Astrocyte (in vitro differentiated cells and primary cell): ENCODE measurements at regions not wholly inside any gene's neighbourhood (a gene's known extent, or its start where the extent isn't known, plus 50 kb on each side); places are given as distances from the start of the nearest gene placed in this dataset.

Experiments used
- EZH2 ChIP-seq: IDR thresholded peaks from 2 replicates; pipeline ENCODE4 v1.6.1; 2012; ENCODE audit warnings: mild to moderate bottlenecking, low read length, inconsistent platforms; ENCODE audit not compliant: insufficient read depth
- TF ChIP-seq, protein P1 (sequence below): IDR thresholded peaks from 2 replicates; pipeline ENCODE4 v1.5.1; 2011; ENCODE audit warnings: low read depth, mild to moderate bottlenecking, inconsistent platforms, low read length, moderate library complexity; ENCODE audit not compliant: insufficient read depth

DNA sequence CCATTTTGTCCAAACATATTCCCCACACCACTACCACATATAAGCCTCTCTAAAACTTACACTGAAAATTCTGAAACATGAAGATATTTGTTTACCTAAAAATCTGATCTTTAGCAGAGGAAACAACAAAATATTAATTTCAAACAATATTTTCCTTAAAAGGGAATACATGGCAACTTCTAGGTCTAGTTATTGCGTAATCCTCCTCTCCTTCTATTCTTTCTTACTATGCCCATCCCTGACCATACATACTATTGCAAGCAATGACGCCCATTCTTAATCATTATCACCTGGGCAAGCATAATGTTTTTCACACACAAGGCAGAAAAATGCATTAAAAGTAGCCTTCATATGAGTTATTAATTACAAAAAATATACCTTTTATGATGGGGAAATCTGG is 372.6 kb downstream of the ZEB2 start:
- TF ChIP-seq, protein P1, sequence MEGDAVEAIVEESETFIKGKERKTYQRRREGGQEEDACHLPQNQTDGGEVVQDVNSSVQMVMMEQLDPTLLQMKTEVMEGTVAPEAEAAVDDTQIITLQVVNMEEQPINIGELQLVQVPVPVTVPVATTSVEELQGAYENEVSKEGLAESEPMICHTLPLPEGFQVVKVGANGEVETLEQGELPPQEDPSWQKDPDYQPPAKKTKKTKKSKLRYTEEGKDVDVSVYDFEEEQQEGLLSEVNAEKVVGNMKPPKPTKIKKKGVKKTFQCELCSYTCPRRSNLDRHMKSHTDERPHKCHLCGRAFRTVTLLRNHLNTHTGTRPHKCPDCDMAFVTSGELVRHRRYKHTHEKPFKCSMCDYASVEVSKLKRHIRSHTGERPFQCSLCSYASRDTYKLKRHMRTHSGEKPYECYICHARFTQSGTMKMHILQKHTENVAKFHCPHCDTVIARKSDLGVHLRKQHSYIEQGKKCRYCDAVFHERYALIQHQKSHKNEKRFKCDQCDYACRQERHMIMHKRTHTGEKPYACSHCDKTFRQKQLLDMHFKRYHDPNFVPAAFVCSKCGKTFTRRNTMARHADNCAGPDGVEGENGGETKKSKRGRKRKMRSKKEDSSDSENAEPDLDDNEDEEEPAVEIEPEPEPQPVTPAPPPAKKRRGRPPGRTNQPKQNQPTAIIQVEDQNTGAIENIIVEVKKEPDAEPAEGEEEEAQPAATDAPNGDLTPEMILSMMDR = no peak
- no peak for TF ChIP-seq EZH2
